Uterus (tissue), 2 donors: ENCODE measurements at regions not wholly inside any gene's neighbourhood (a gene's known extent, or its start where the extent isn't known, plus 50 kb on each side); places are given as distances from the start of the nearest gene placed in this dataset.

Experiments used
- POLR2A ChIP-seq, 2 donors: fragments of 450-650 bp; IDR thresholded peaks; one replicate each; pipeline ENCODE4 v1.6.1; 2016; ENCODE audit warnings: antibody characterized with exemption in 2 of 2, mild to moderate bottlenecking in 1 of 2, moderate library complexity in 1 of 2
- TF ChIP-seq, protein P1 (sequence below), 4 experiments: fragments of 200-600 bp in 2 of 4; fragments of 450-650 bp in 2 of 4; sonication (generic) in 2 of 4; IDR thresholded peaks; one replicate each; pipeline ENCODE4 v1.5.1; 2016 to 2019; ENCODE audit warnings: antibody characterized with exemption in 4 of 4, mild to moderate bottlenecking in 2 of 4, moderate library complexity in 1 of 4

- TF ChIP-seq, protein P1, sequence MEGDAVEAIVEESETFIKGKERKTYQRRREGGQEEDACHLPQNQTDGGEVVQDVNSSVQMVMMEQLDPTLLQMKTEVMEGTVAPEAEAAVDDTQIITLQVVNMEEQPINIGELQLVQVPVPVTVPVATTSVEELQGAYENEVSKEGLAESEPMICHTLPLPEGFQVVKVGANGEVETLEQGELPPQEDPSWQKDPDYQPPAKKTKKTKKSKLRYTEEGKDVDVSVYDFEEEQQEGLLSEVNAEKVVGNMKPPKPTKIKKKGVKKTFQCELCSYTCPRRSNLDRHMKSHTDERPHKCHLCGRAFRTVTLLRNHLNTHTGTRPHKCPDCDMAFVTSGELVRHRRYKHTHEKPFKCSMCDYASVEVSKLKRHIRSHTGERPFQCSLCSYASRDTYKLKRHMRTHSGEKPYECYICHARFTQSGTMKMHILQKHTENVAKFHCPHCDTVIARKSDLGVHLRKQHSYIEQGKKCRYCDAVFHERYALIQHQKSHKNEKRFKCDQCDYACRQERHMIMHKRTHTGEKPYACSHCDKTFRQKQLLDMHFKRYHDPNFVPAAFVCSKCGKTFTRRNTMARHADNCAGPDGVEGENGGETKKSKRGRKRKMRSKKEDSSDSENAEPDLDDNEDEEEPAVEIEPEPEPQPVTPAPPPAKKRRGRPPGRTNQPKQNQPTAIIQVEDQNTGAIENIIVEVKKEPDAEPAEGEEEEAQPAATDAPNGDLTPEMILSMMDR (IDR thresholded peaks at IDR 0.05): no peak
- TF ChIP-seq POLR2A (IDR thresholded peaks at IDR 0.05): no peak
These were observed 126.4 kb upstream of the KIF2B start for GRCh38 chr17:53696286-53696685.
